ENCODE measurements at regions not wholly inside any gene's neighbourhood (a gene's known extent, or its start where the extent isn't known, plus 50 kb on each side); places are given as distances from the start of the nearest gene placed in this dataset.
"Not testable (repeated sequence)": the region's sequence is repeated elsewhere in the genome, so short reads cannot be mapped to it uniquely, and the experiment has no call there.

GRCh38 chr11:22458161-22458560 is 120.0 kb downstream of the SLC17A6 start:
- no peaks in the 10 kb centered on the region for H3K4me1 ChIP-seq (ENCODE audit: low read length)
- no peaks in the 10 kb centered on the region for H3K9me2 ChIP-seq (replicated peaks; ENCODE audit: insufficient read depth, low read length)
- H3K36me3 ChIP-seq (ENCODE audit: insufficient read depth, low read length): no peaks in the 10 kb centered on the region
- H3K79me2 ChIP-seq (ENCODE audit: low read length): no peaks in the 10 kb centered on the region
- H4K20me1 ChIP-seq (ENCODE audit: insufficient read depth, low read depth, low read length): no peaks in the 10 kb centered on the region
- H3K9me3 ChIP-seq (ENCODE audit: low read length): no peaks in the 10 kb centered on the region
- DNase-seq: no peak
- H3K4me2 ChIP-seq (ENCODE audit: low read depth, low read length, poor library complexity, severe bottlenecking): no peak overlapping the region
- no peak overlapping the region for H3K4me3 ChIP-seq (ENCODE audit: low read length)
- no peak overlapping the region for H3K9ac ChIP-seq (ENCODE audit: low read length)
- H2AFZ ChIP-seq (ENCODE audit: low read length): no peak overlapping the region
- no peak overlapping the region for H3K27ac ChIP-seq (ENCODE audit: low read length)
- H3K27me3 ChIP-seq (ENCODE audit: low read length): no peaks in the 10 kb centered on the region

GRCh38 chr11:22456993-22457762 is 119.0 kb downstream of the SLC17A6 start:
- no peak overlapping the region for H3K4me3 ChIP-seq (ENCODE audit: low read length)
- no peak for DNase-seq
- no peaks in the 10 kb centered on the region for H3K4me1 ChIP-seq (ENCODE audit: low read length)
- H3K36me3 ChIP-seq (ENCODE audit: insufficient read depth, low read length): no peaks in the 10 kb centered on the region
- H3K9me3 ChIP-seq (ENCODE audit: low read length): no peaks in the 10 kb centered on the region
- no peak overlapping the region for H3K27ac ChIP-seq (ENCODE audit: low read length)
- H3K9ac ChIP-seq (ENCODE audit: low read length): no peak overlapping the region
- no peaks in the 10 kb centered on the region for H3K27me3 ChIP-seq (ENCODE audit: low read length)
- H3K4me2 ChIP-seq (ENCODE audit: low read depth, low read length, poor library complexity, severe bottlenecking): no peak overlapping the region
- H3K9me2 ChIP-seq (replicated peaks; ENCODE audit: insufficient read depth, low read length): no peaks in the 10 kb centered on the region
- no peaks in the 10 kb centered on the region for H4K20me1 ChIP-seq (ENCODE audit: insufficient read depth, low read depth, low read length)
- H2AFZ ChIP-seq (ENCODE audit: low read length): no peak overlapping the region
- H3K79me2 ChIP-seq (ENCODE audit: low read length): no peaks in the 10 kb centered on the region

- Histone ChIP-seq H3K36me3 (ENCODE audit: insufficient read depth, low read length) (no peaks in the 10 kb centered on the region), H4K20me1 (ENCODE audit: insufficient read depth, low read depth, low read length) (no peaks in the 10 kb centered on the region), H3K4me1 (ENCODE audit: low read length) (no peaks in the 10 kb centered on the region), H3K9me2 (replicated peaks; ENCODE audit: insufficient read depth, low read length) (no peaks in the 10 kb centered on the region), H3K9me3 (ENCODE audit: low read length) (no peaks in the 10 kb centered on the region), H2AFZ (ENCODE audit: low read length) (no peak overlapping the region), H3K4me2 (ENCODE audit: low read depth, low read length, poor library complexity, severe bottlenecking) (no peak overlapping the region), H3K79me2 (ENCODE audit: low read length) (no peaks in the 10 kb centered on the region), H3K27me3 (ENCODE audit: low read length) (no peaks in the 10 kb centered on the region), H3K27ac (ENCODE audit: low read length) (no peak overlapping the region), H3K9ac (ENCODE audit: low read length) (no peak overlapping the region), H3K4me3 (ENCODE audit: low read length) (no peak overlapping the region)
- DNase-seq: no peak
These were observed 116.4 kb downstream of the SLC17A6 start for GRCh38 chr11:22454461-22455090.

GRCh38 chr11:22449441-22449840 is 111.3 kb downstream of the SLC17A6 start:
- H3K4me1 ChIP-seq (ENCODE audit: low read length): no peaks in the 10 kb centered on the region
- H3K9me3 ChIP-seq (ENCODE audit: low read length): no peaks in the 10 kb centered on the region
- no peak for DNase-seq
- no peaks in the 10 kb centered on the region for H3K79me2 ChIP-seq (ENCODE audit: low read length)
- no peak overlapping the region for H3K4me2 ChIP-seq (ENCODE audit: low read depth, low read length, poor library complexity, severe bottlenecking)
- no peak overlapping the region for H3K27ac ChIP-seq (ENCODE audit: low read length)
- no peak overlapping the region for H3K4me3 ChIP-seq (ENCODE audit: low read length)
- H4K20me1 ChIP-seq (ENCODE audit: insufficient read depth, low read depth, low read length): no peaks in the 10 kb centered on the region
- no peaks in the 10 kb centered on the region for H3K36me3 ChIP-seq (ENCODE audit: insufficient read depth, low read length)
- no peaks in the 10 kb centered on the region for H3K27me3 ChIP-seq (ENCODE audit: low read length)
- H3K9ac ChIP-seq (ENCODE audit: low read length): no peak overlapping the region
- no peak overlapping the region for H2AFZ ChIP-seq (ENCODE audit: low read length)
- no peaks in the 10 kb centered on the region; the same call in 1 of the 2 replicates for H3K9me2 ChIP-seq (replicated peaks; ENCODE audit: insufficient read depth, low read length)

GRCh38 chr11:22444076-22444475 is 105.9 kb downstream of the SLC17A6 start:
- H3K4me1 ChIP-seq (ENCODE audit: low read length): no peaks in the 10 kb centered on the region
- H3K9me3 ChIP-seq (ENCODE audit: low read length): no peaks in the 10 kb centered on the region
- no peaks in the 10 kb centered on the region for H3K36me3 ChIP-seq (ENCODE audit: insufficient read depth, low read length)
- H3K27ac ChIP-seq (ENCODE audit: low read length): no peak overlapping the region
- H3K9me2 ChIP-seq (replicated peaks; ENCODE audit: insufficient read depth, low read length): no peaks in the 10 kb centered on the region; the same call in 1 of the 2 replicates
- H3K9ac ChIP-seq (ENCODE audit: low read length): no peak overlapping the region
- H2AFZ ChIP-seq (ENCODE audit: low read length): no peak overlapping the region
- no peaks in the 10 kb centered on the region for H3K27me3 ChIP-seq (ENCODE audit: low read length)
- DNase-seq: no peak
- no peaks in the 10 kb centered on the region for H4K20me1 ChIP-seq (ENCODE audit: insufficient read depth, low read depth, low read length)
- H3K79me2 ChIP-seq (ENCODE audit: low read length): no peaks in the 10 kb centered on the region
- H3K4me2 ChIP-seq (ENCODE audit: low read depth, low read length, poor library complexity, severe bottlenecking): no peak overlapping the region
- H3K4me3 ChIP-seq (ENCODE audit: low read length): no peak overlapping the region

GRCh38 chr11:22441831-22442230 is 103.7 kb downstream of the SLC17A6 start:
- DNase-seq: no peak
- Histone ChIP-seq H3K79me2 (ENCODE audit: low read length) (no peaks in the 10 kb centered on the region), H3K27me3 (ENCODE audit: low read length) (no peaks in the 10 kb centered on the region), H3K9me3 (ENCODE audit: low read length) (no peaks in the 10 kb centered on the region), H3K4me3 (ENCODE audit: low read length) (no peak overlapping the region), H3K4me1 (ENCODE audit: low read length) (no peaks in the 10 kb centered on the region), H3K9ac (ENCODE audit: low read length) (no peak overlapping the region), H2AFZ (ENCODE audit: low read length) (no peak overlapping the region), H4K20me1 (ENCODE audit: insufficient read depth, low read depth, low read length) (no peaks in the 10 kb centered on the region), H3K9me2 (replicated peaks; ENCODE audit: insufficient read depth, low read length) (no peaks in the 10 kb centered on the region; the same call in 1 of the 2 replicates), H3K4me2 (ENCODE audit: low read depth, low read length, poor library complexity, severe bottlenecking) (no peak overlapping the region), H3K36me3 (ENCODE audit: insufficient read depth, low read length) (no peaks in the 10 kb centered on the region), H3K27ac (ENCODE audit: low read length) (no peak overlapping the region)

GRCh38 chr11:22435582-22435981 is 97.4 kb downstream of the SLC17A6 start:
- H4K20me1 ChIP-seq (ENCODE audit: insufficient read depth, low read depth, low read length); H3K27me3 ChIP-seq (ENCODE audit: low read length): not testable (repeated sequence)

GRCh38 chr11:22433517-22433916 is 95.3 kb downstream of the SLC17A6 start:
- DNase-seq: no peak
- Histone ChIP-seq H3K4me1 (ENCODE audit: low read length) (no peaks in the 10 kb centered on the region), H3K79me2 (ENCODE audit: low read length) (no peaks in the 10 kb centered on the region), H3K9me2 (replicated peaks; ENCODE audit: insufficient read depth, low read length) (no peaks in the 10 kb centered on the region; the same call in 1 of the 2 replicates), H2AFZ (ENCODE audit: low read length) (no peak overlapping the region), H3K9me3 (ENCODE audit: low read length) (no peaks in the 10 kb centered on the region), H3K27me3 (ENCODE audit: low read length) (no peaks in the 10 kb centered on the region), H3K36me3 (ENCODE audit: insufficient read depth, low read length) (no peaks in the 10 kb centered on the region), H3K9ac (ENCODE audit: low read length) (no peak overlapping the region), H3K4me3 (ENCODE audit: low read length) (no peak overlapping the region), H4K20me1 (ENCODE audit: insufficient read depth, low read depth, low read length) (no peaks in the 10 kb centered on the region), H3K4me2 (ENCODE audit: low read depth, low read length, poor library complexity, severe bottlenecking) (no peak overlapping the region), H3K27ac (ENCODE audit: low read length) (no peak overlapping the region)

More at GRCh38 chr11:22435582-22435981, 97.4 kb downstream of the SLC17A6 start:
- not testable (repeated sequence) for H2AFZ ChIP-seq (ENCODE audit: low read length); H3K36me3 ChIP-seq (ENCODE audit: insufficient read depth, low read length); H3K79me2 ChIP-seq (ENCODE audit: low read length); H3K9me3 ChIP-seq (ENCODE audit: low read length); H3K4me1 ChIP-seq (ENCODE audit: low read length); H3K4me3 ChIP-seq (ENCODE audit: low read length); H3K9ac ChIP-seq (ENCODE audit: low read length); H3K27ac ChIP-seq (ENCODE audit: low read length); H3K9me2 ChIP-seq (replicated peaks; ENCODE audit: insufficient read depth, low read length); H3K4me2 ChIP-seq (ENCODE audit: low read depth, low read length, poor library complexity, severe bottlenecking); DNase-seq

All from Karpas-422 (cell line).